ENCODE measurements at regions not wholly inside any gene's neighbourhood (a gene's known extent, or its start where the extent isn't known, plus 50 kb on each side); places are given as distances from the start of the nearest gene placed in this dataset.

GRCh38 chr1:194331758-194332157 lies 1145.3 kb upstream of the B3GALT2 start:
- TF ChIP-seq CTCF (IDR thresholded peaks at IDR 0.05 in 4 of 5, conservative IDR thresholded peaks at IDR 0.05 in 1 of 5) (no peak), POLR2A (IDR thresholded peaks at IDR 0.05) (no peak)
